Tibial nerve (tissue), 4 donors: ENCODE measurements at regions not wholly inside any gene's neighbourhood (a gene's known extent, or its start where the extent isn't known, plus 50 kb on each side); places are given as distances from the start of the nearest gene placed in this dataset.

Experiments
- DNase-seq, 2 donors: peaks; one replicate each; pipeline ENCODE4 v3.0.0-alpha.2; 2019; ENCODE audit warnings: low spot score in 2 of 2
- H3K27ac ChIP-seq, 4 donors: fragments of 200-600 bp; sonication (generic) in 3 of 4; one replicate each; pipeline ENCODE4 v1.5.1; 2017 to 2019; ENCODE audit warnings: mild to moderate bottlenecking in 1 of 4
- H3K27me3 ChIP-seq, 2 donors: fragments of 200-600 bp; sonication (generic) in 1 of 2; one replicate each; pipeline versions ENCODE4 v1.5.1 to v1.6.0; 2017 to 2019
- H3K36me3 ChIP-seq, 3 donors: fragments of 200-600 bp; sonication (generic); one replicate each; pipeline ENCODE4 v1.5.1; 2018 to 2019
- H3K4me1 ChIP-seq, 4 donors: fragments of 200-600 bp; sonication (generic) in 3 of 4; one replicate each; pipeline ENCODE4 v1.5.1; 2017 to 2019
- H3K4me3 ChIP-seq, 4 donors: fragments of 200-600 bp; sonication (generic) in 3 of 4; one replicate each; pipeline ENCODE4 v1.5.1; 2017 to 2019; ENCODE audit warnings: mild to moderate bottlenecking in 1 of 4, moderate library complexity in 1 of 4
- H3K9me3 ChIP-seq, 4 donors: fragments of 200-600 bp; sonication (generic) in 3 of 4; one replicate each; pipeline ENCODE4 v1.5.1; 2017 to 2019
- EP300 ChIP-seq, 2 donors: sonication (generic); formaldehyde crosslinking; IDR thresholded peaks; one replicate each; pipeline ENCODE4 v1.6.1; 2017; ENCODE audit warnings: antibody characterized with exemption in 2 of 2, mild to moderate bottlenecking in 1 of 2
- POLR2A ChIP-seq, 2 donors: fragments of 450-650 bp; IDR thresholded peaks; one replicate each; pipeline ENCODE4 v1.6.1; 2017; ENCODE audit warnings: antibody characterized with exemption in 2 of 2, mild to moderate bottlenecking in 2 of 2, moderate library complexity in 2 of 2
- WGBS, 2 donors: methylation state at CpG; one replicate each; pipeline ENCODE4 v1.1.5; 2018; 5-methylcytosine and 5-hydroxymethylcytosine counted together
- TF ChIP-seq, protein P1 (sequence below), 5 experiments: fragments of 200-600 bp in 3 of 5; fragments of 450-650 bp in 2 of 5; sonication (generic) in 3 of 5; IDR thresholded peaks; one replicate each; pipeline ENCODE4 v1.5.1; 2016 to 2019; ENCODE audit warnings: antibody characterized with exemption in 5 of 5, mild to moderate bottlenecking in 3 of 5, moderate library complexity in 2 of 5

DNA sequence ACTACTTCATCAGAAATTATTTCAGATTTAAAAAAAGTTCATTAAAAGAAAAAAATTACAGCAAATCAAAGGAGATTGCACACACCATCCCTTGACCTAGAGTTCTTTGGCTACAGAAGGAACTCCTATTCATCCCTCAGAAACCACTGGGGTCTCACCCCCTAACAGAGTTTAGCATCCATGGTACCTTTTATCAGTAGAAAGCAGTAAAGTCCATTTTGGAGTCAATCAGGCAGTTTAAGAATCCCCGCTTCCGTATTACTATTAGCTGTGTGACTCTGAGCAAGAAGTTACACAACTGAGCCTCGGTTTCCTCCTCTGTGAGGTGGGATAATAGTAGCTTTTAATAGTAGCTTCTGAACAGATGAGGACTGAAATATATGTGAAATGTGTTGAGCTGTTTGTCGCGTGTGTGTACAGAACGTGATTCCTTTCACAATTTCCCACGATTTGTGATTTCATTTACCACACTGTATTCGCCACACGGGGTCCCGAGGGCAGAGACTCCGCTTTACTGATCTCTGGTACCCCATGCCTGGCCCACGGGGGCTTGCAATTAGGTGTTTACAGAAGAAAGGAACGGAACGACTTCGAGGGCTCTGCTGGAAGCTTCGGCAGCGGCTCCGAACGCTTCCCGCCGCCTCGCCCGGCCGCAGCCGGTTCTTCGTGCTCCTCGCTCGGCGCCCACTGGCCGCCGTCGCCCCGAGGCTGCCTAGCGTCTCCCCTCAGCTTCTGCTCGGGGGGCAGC, 72.5 kb upstream of the ZBED5 start:
- DNase-seq = no peak
- WGBS, 2 donors = 7% methylated on average over 33 of the region's 35 CpGs
- Histone ChIP-seq H3K4me3 (peak overlapping the region; percentile 65 to 87 (median 80)), H3K27me3 (no peaks in the 10 kb centered on the region), H3K36me3 (no peaks in the 10 kb centered on the region), H3K4me1 (peaks cover 0 to 31% (median 0%) of the 10 kb centered on the region in 4 donors), H3K27ac (peak overlapping the region; percentile 87 to 96 (median 93)), H3K9me3 (no peaks in the 10 kb centered on the region)
- TF ChIP-seq EP300 (IDR thresholded peaks at IDR 0.05) (no peak), POLR2A (IDR thresholded peaks at IDR 0.05) (no peak)
- TF ChIP-seq, protein P1, sequence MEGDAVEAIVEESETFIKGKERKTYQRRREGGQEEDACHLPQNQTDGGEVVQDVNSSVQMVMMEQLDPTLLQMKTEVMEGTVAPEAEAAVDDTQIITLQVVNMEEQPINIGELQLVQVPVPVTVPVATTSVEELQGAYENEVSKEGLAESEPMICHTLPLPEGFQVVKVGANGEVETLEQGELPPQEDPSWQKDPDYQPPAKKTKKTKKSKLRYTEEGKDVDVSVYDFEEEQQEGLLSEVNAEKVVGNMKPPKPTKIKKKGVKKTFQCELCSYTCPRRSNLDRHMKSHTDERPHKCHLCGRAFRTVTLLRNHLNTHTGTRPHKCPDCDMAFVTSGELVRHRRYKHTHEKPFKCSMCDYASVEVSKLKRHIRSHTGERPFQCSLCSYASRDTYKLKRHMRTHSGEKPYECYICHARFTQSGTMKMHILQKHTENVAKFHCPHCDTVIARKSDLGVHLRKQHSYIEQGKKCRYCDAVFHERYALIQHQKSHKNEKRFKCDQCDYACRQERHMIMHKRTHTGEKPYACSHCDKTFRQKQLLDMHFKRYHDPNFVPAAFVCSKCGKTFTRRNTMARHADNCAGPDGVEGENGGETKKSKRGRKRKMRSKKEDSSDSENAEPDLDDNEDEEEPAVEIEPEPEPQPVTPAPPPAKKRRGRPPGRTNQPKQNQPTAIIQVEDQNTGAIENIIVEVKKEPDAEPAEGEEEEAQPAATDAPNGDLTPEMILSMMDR (IDR thresholded peaks at IDR 0.05) = peak in 1 of 5 experiments; percentile 31

- H3K27me3 ChIP-seq = no peaks in the 10 kb centered on the region
- H3K4me1 ChIP-seq = peaks cover 0 to 17% (median 0%) of the 10 kb centered on the region in 4 donors
- no peak for TF ChIP-seq EP300 (IDR thresholded peaks at IDR 0.05)
- TF ChIP-seq, protein P1 (IDR thresholded peaks at IDR 0.05) = no peak
- no peak for TF ChIP-seq POLR2A (IDR thresholded peaks at IDR 0.05)
- H3K4me3 ChIP-seq = no peak overlapping the region
- no peaks in the 10 kb centered on the region for H3K9me3 ChIP-seq
- WGBS, 2 donors = 15 to 24% methylated on average over 1 of the region's 1 CpG
- H3K36me3 ChIP-seq = no peaks in the 10 kb centered on the region
- no peak for DNase-seq
- peak overlapping the region in 2 of 4 donors; percentile 11 to 32 for H3K27ac ChIP-seq
Measured at GRCh38 chr11:10927538-10927937, 69.7 kb upstream of the ZBED5 start.

- no peak overlapping the region for H3K27ac ChIP-seq
- H3K4me1 ChIP-seq = peaks cover 0 to 9% (median 0%) of the 10 kb centered on the region in 4 donors
- no peak overlapping the region for H3K4me3 ChIP-seq
- no peaks in the 10 kb centered on the region for H3K9me3 ChIP-seq
- DNase-seq = no peak
- H3K36me3 ChIP-seq = no peaks in the 10 kb centered on the region
- H3K27me3 ChIP-seq = no peaks in the 10 kb centered on the region
- no peak for TF ChIP-seq POLR2A (IDR thresholded peaks at IDR 0.05)
- TF ChIP-seq, protein P1 (IDR thresholded peaks at IDR 0.05) = no peak
- no peak for TF ChIP-seq EP300 (IDR thresholded peaks at IDR 0.05)
Measured at GRCh38 chr11:10926801-10927211, 69.0 kb upstream of the ZBED5 start.

DNA sequence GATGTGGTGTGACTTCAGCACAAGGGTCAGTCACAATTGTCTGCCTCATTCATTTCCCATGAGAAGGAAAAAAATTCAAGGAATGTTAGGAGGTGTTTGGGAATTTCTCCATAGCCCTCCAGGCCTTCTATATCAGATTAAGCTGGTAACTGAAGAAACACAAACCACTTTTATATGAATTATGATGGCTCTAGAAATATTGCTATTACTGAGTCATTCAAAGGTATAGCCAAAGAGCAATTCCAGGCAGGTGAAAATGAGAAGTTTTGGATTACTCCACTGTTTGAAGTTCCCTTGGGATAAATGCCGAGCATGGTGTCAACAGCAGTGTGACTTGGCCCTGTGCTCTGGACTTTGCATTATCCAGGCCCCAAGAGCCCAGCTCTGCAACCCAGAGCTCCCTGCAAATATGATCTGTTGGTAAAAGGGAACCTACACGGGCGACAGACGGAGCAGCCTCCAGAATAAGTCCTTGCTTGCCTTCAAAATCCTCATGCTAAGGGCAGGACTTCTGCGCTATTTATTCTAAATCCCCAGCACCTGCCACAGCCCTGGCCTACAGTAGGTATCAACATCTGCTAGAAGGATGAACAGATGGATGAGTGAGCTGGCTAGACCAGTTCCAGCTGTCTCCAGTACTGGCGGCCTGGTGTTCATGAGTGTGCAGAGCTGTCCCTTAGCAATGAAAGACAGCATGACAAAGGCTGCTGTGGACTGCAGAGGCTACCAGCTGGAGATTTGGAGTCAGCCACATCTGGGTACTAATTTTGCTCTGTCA, 67.5 kb upstream of the ZBED5 start:
- no peaks in the 10 kb centered on the region for H3K9me3 ChIP-seq
- WGBS, 2 donors = 90 to 95% methylated on average over 6 of the region's 6 CpGs
- H3K27me3 ChIP-seq = no peaks in the 10 kb centered on the region
- no peak for DNase-seq
- H3K4me3 ChIP-seq = no peak overlapping the region
- H3K4me1 ChIP-seq = peaks cover 0 to 7% (median 0%) of the 10 kb centered on the region in 4 donors
- H3K36me3 ChIP-seq = no peaks in the 10 kb centered on the region
- no peak overlapping the region for H3K27ac ChIP-seq
- TF ChIP-seq POLR2A (IDR thresholded peaks at IDR 0.05) (no peak), EP300 (IDR thresholded peaks at IDR 0.05) (no peak)
- TF ChIP-seq, protein P1 (IDR thresholded peaks at IDR 0.05) = no peak

DNA sequence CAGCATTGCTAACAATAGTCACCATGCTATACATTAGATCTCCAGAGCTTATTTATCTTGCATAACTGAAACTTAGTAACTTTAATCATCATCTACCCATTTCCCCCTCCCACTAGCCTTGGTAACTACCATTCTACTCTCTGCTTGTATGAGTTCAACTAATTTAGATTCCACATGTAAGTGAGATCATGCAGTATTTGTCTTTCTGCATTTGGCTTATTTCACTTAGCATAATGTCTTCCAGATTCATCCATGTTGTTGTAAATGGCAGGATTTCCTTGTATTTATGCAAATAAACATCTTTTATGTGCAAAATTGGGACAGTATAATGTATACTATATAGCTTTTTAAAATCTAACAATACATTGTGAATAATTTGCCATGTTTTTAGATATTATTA, 66.0 kb upstream of the ZBED5 start:
- Histone ChIP-seq H3K4me3 (no peak overlapping the region), H3K27me3 (no peaks in the 10 kb centered on the region), H3K9me3 (no peaks in the 10 kb centered on the region), H3K36me3 (no peaks in the 10 kb centered on the region), H3K27ac (no peak overlapping the region), H3K4me1 (peaks cover 0 to 7% (median 0%) of the 10 kb centered on the region in 4 donors)
- no peak for TF ChIP-seq POLR2A (IDR thresholded peaks at IDR 0.05)
- TF ChIP-seq, protein P1 (IDR thresholded peaks at IDR 0.05) = no peak
- DNase-seq = no peak
